ENCODE measurements at regions not wholly inside any gene's neighbourhood (a gene's known extent, or its start where the extent isn't known, plus 50 kb on each side); places are given as distances from the start of the nearest gene placed in this dataset.

DNA sequence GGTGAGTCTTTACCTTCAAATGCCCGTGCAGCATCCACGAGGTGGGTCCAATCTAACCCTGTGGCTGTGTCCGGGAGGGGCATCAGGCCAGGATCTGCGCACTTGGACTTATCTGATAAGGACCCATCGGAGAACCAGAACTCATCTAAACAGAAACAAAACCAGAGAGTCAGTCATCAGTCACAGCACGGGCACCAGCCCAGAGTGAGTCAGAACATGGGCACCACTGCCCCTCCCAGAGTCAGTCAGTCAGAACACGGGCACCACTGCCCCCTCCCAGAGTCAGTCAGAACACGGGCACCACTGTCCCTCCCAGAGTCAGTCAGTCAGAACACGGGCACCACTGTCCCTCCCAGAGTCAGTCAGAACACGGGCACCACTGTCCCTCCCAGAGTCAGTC lies 214.5 kb downstream of the SIPA1L2 start:
- DNase-seq (ENCODE audit: low read depth), result peak; percentile 9

DNA sequence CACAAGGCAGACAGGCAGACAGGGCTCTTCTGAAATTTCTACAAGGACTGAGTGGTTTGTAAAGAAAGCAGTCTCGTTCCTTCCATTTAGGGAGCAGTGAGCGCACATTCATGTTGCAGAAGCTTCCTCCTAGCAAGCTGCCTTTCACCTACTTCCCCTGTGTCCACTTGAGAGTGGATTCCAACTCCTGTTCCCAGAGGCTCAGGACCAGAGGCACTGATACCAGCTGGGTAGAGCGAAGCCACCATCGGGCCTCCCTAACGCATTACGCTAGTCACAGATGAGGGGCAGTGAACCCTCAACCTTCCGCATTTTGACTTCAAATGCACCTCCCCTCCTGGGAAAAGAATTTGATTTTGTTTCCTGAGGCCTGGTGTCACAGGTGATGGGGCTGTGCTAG lies 215.8 kb downstream of the SIPA1L2 start:
- no peak for DNase-seq (ENCODE audit: low read depth)

DNA sequence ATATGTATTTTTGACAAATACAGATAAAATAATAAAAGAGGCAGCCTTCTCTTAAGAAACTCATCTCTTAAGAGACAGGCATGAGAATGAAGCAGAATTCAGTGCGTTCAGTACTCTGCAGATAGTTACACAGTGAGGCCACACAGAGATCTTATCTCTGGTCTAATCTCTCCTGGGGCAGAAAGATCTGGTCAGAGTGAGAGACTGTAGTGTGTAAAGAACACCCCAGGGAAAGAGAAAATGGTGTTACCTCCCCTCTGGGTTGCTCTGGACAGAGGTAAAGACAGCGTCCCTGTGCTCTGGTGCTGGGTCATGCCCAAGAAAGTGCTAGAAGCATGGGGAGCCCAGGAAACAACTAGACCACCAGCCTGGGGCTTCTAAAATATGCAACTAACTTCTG lies 216.3 kb downstream of the SIPA1L2 start:
- DNase-seq (ENCODE audit: low read depth), result no peak

- DNase-seq (ENCODE audit: low read depth), result no peak
Observed at GRCh38 chr1:232409584-232409983, 220.3 kb downstream of the SIPA1L2 start.

DNA sequence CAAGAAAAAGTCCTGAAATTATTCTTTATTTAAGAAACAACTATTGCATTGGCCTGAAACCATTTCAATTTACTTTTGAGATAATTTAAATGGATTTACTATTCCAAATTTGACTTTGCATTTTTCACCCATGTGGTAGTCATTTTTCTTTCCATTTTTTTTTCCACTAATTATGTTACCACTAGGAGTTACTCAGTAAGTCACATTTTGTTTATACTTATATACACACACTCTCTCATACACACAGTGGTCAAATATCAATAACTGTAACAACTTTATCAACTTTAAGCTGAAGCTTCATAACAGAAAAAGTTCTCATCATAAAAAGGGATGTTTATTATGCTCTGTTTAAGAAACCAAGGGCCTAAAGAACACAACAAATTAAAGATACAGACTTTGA lies 222.8 kb downstream of the SIPA1L2 start:
- no peak for DNase-seq (ENCODE audit: low read depth)

GRCh38 chr1:232405781-232406180 lies 224.2 kb downstream of the SIPA1L2 start:
- DNase-seq (ENCODE audit: low read depth), result no peak

GRCh38 chr1:232404981-232405731 lies 224.8 kb downstream of the SIPA1L2 start:
- DNase-seq (ENCODE audit: low read depth), result no peak

- DNase-seq (ENCODE audit: low read depth), result no peak
Observed at GRCh38 chr1:232404227-232404626, 225.7 kb downstream of the SIPA1L2 start.

DNA sequence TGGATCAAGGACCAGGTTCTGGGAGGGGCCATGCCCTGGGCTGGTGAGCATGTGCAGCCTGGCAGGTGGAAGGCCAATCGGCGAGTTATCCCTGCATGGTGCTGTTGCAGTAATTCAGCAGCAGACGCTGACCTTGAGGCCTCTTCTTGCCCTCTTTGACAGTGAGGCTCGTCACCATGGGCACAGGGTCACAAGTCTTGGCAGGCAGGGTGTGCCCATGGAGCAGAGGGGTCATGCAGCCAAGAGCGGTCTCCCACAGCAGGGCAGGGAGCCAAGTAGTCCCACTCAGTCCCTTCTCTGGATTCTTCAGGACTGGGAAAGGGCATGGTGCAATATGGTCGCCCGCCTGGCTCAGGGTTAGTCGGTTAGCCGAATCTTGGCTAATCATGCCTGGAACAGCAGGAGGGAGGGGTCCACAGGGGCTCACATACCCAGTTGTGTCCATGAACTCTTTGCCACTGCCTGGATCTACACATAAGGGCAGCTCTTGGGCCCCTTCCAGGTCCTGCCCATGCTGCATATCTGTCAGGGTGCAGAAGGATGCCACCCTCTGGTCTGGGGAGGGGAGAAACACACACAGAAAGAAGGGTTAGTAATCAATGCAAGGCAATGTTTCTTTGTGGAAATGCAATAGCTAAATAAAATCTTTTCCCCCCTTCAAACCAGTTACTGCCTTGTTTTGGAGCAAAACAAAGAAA lies 226.8 kb downstream of the SIPA1L2 start:
- no peak for DNase-seq (ENCODE audit: low read depth)

DNA sequence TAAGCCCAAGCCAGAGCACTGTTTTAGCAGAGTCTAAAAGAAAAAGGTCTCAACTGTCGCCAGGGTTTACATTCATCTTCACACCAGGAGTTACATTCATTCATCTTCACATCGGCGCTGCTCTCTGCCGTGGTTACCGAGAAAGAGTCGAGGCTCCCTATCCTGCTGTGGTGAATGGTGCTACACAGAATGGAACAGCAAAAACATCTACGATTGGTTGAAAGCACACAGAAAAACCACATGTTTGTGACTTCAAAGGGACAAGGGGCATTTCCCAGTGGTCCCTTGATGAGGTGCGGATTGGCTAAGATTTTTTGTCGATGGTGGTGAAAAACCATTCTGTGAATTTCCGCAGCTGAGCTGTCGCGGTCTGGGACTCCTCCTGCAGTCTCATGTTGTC lies 231.1 kb downstream of the SIPA1L2 start:
- DNase-seq (ENCODE audit: low read depth), result no peak

- no peak for DNase-seq (ENCODE audit: low read depth)
Observed at GRCh38 chr1:232393444-232394146, 236.3 kb downstream of the SIPA1L2 start.

DNA sequence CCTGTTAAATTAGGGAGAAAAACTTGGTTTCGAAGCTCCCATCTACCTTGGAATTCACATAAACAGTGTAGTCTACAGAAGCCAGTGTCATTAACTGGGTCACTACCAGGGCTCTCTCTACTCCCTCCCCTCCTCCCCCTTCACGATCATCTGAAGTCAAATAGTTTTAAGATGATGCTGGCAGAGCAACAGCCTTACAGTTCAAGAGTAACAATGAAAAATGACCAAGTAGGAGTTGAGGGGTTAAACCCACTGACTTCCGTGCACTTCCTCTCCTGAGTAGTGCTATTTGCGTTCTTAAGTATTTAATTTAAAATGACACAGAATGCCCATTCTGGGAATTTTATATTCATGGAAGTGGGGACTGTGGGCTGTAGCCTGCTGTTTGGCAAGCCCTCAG lies 236.9 kb downstream of the SIPA1L2 start:
- DNase-seq (ENCODE audit: low read depth), result peak; percentile 8

DNA sequence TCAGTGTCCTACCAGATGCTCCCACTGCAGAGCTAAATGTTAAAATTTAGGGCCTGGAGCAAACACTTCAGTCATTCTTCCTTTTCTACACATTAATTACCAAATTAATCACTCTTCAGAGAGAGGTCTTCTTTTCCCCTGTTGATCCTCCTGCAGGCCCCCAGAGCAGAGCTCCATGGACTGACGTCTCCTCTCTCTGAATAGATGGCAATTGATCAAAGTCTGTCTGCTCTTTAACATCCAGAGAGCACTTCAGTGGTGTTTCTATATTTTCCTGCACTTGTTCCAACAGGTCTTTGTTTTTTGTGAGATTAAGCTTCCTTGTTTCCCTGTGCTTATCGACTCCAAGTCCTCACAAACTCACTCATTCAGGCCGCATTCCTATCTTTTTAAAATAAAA lies 239.3 kb downstream of the SIPA1L2 start:
- DNase-seq (ENCODE audit: low read depth), result no peak

DNA sequence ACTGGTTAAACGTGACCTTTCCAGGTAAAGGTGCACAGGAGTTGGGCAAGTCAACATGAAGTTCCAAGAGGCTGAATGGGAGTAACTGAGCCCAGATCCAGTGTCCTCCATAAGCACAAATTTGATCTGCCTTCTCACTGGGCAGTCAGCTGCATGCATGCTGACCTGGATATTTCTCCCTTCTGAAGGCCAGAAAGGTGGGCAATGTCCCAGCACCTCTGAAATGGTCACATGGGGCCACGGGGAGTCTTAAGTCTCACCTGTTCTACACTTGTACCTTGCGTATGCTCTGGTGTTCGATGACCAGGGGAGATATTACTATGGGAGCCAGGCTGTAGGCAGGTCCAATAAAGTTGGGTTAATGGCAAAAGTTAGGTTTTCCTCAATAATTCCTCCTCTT lies 240.2 kb downstream of the SIPA1L2 start:
- no peak for DNase-seq (ENCODE audit: low read depth)

DNA sequence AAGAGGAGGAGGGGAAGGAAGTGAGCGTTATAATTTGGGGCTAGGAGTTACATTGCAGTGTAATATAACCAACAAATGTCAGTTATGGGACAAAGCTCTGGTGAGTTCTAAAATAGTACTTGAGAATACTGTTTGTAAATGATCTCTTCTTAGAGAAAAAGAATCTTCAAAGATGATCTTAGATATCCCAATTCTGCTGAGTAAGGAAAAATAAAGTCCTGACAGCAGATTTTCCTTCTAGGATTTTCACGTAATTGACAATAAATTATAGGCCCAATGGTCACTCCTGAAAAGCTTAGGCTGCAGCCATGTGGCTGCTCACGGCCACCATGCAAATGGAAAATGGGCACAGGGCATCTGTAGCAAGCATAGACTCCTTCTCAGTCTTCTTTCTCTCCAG lies 241.6 kb downstream of the SIPA1L2 start:
- no peak for DNase-seq (ENCODE audit: low read depth)

DNA sequence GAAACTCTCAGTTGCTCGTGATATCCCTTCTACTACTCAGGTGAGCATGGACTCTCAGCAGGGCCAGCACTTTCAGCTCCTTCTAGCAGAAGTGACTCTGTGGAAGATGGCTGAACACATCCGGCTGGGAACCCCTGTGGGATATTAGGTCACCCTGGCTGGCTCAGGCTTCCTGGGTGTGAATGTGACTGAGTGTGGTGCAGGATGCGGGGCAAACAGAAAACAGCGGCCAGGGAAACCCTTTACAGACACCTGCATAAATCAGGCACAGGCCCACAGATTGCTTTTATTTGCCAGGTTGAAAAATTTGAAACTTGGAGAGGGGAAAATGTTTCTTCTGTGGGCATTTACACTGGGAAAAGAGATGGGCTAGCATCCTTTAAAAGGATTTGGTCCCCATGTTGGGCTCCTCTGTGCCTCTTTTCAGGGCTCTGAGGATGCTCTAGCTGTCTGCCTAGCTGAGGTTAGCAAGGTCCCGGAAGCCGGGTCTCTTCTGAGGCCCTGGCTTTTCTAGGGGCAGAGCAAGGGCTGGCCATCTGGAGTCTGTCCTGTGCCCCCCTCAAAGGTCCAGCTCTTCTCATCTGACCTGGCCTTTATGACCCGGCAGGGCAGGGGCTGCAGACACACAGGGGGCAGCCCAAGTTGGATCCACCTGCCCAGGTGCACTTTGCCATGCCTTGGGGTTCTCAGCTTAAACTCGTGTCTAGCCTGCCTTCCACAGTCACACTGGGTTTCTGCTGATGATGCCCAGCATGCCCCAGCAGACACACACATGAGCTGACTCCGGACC lies 243.0 kb downstream of the SIPA1L2 start:
- DNase-seq (ENCODE audit: low read depth), result no peak

DNA sequence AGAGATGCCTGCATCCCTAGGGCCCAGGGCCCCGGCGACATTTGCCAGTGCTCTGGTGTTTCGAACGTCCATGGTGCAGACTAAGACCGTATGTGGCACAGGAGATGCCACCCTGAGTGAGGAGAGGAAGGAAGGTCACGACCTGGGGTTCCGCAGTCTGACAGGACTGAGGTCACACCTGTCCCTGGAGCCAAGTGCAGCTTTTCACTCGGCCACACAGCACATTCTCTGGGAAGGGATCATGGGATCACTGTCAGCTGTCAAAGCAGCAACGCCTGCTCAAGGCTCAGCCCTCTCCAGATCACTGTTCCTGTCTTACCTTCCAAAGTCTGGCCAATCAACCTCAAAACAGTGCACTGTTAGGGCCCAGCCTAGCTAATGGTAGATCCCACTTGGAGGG lies 243.6 kb downstream of the SIPA1L2 start:
- no peak for DNase-seq (ENCODE audit: low read depth)

DNA sequence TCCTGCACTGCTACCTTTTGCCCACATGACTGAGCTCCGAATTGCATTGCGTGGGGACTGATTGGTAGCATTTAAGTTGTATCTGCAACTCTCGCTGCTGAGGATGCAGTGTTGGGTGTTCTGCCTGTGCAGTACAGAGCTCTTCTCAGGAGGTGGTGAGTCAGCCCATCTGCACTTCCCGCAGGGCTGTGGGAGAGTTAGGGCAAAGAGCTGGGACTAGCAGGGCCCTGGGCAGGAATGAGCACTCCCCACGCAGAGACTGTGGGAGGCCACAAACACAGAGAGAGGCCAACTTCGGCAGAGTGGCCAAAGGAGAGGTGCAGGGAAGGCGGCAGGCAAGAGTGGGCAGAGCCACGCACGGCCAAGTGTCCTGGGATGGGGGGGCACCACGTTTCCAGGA lies 244.7 kb downstream of the SIPA1L2 start:
- DNase-seq (ENCODE audit: low read depth), result no peak

DNA sequence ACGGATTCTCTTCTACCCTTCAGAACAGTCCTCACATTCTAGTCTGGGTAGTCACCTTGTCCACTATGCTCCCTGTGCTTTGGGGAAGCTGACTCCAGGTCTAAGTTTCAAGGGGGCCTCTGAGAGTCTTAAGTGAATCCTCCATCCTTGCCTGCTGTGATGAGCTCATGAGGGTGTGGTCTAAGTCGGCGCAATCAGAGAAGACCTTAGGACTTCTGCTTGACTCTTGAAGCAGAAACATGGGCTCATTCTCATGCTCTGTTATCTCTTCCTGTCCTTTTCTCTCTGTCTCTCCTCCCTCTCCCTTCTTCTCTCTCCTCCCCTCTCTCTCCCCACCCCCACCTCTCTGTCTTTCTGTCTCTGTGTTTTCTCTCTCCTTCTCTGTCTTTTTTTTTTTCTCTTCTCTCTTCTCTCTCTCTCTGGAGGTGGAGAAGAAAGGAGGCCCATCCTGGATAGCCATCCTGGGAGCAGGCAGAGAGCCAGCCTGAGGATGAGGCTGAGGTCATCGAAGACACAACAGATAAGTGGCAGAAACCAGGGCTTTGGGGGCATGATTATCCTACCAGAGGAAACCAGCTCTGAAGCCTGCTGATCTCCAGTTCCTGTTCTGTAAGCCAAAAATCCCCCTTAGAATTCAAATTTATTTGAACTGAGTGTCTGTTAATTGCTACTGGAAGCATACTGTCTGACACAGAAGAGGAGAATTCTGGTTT lies 245.6 kb downstream of the SIPA1L2 start:
- DNase-seq (ENCODE audit: low read depth), result no peak

DNA sequence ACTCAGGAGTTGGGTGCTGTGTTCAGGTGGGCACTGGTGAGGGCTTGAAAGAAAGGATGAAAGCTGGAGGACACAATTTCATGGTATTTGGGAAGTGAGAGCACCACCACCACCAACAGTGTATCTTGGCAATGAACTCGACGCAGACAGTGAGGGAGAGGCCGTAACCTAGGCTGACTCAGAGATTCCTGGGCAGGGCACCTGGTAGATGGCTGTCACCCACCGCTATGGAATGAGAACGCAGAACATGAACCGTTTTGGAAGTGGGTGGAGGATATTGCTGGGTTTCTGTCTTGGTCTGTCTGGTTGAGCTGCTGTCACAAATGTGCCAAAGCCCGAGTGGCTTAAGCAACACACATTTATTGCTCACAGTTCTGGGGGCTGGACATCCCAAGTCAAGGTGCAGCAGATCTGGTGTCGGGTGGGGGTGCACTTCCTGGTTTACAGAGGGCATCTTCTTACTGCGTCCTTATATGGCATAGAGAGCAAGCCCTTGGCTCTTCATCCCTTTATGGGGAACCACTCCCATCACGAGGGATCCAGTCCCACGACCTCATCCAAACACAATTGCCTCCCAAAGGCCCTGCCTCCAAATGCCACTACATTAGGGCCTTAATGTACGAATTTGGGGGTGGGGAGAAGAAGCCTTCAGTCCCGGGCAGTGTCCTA lies 246.3 kb downstream of the SIPA1L2 start:
- no peak for DNase-seq (ENCODE audit: low read depth)

DNA sequence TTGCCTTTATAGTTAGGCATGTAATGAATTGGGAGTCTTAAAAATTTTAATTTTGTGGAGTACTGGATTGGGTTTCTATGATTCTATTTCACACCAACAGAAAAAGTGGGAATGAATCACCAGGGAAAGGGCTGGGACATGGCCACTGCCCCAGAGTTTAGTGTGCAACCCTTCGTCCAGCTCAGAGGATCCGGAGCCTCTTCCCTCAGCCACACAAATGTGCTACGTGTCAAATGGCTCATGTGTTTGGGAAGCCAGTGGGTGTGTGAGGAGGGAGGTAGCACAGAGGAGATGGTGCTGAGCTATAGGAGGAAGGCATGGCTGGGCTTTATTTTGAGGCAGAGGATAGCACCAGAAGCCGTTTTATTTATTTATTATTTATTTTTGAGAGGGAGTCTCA lies 247.3 kb downstream of the SIPA1L2 start:
- DNase-seq (ENCODE audit: low read depth), result no peak
